ENCODE measurements at regions not wholly inside any gene's neighbourhood (a gene's known extent, or its start where the extent isn't known, plus 50 kb on each side); places are given as distances from the start of the nearest gene placed in this dataset.
"Not testable (repeated sequence)": the region's sequence is repeated elsewhere in the genome, so short reads cannot be mapped to it uniquely, and the experiment has no call there.

- DNase-seq (ENCODE audit: extremely low read depth, insufficient read length); H3K4me3 ChIP-seq (replicated peaks; ENCODE audit: low read depth, low read length); H3K27me3 ChIP-seq (replicated peaks; ENCODE audit: control insufficient read depth, insufficient read depth, low read length); H3K36me3 ChIP-seq (ENCODE audit: control insufficient read depth, insufficient read depth, low read length): not testable (repeated sequence)
Measured at GRCh38 chr9:62815436-62815835, 1625.6 kb downstream of the SPATA31A7 start.

DNA sequence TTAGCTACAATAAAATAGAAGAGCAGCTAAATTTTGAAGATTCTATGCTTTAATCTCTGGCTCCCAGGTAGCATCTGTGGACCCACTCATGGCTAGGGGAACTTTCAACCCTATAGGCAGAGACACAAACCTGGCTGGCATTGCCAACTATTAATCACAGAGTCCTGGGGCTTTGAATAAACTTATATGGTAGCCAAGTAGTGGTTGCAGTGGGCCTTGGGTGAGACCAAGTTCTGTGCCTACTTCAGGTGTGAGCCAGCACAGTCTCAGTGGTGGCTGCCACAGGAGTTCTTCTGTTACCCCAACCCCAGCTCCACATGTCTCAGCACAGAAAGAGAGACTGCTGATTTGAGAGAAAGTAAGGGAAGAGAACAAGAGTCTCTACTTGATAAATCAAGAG is 1626.5 kb downstream of the SPATA31A7 start:
- not testable (repeated sequence) for H3K27me3 ChIP-seq (replicated peaks; ENCODE audit: control insufficient read depth, insufficient read depth, low read length); DNase-seq (ENCODE audit: extremely low read depth, insufficient read length); H3K36me3 ChIP-seq (ENCODE audit: control insufficient read depth, insufficient read depth, low read length); H3K4me3 ChIP-seq (replicated peaks; ENCODE audit: low read depth, low read length)

- not testable (repeated sequence) for H3K4me3 ChIP-seq (replicated peaks; ENCODE audit: low read depth, low read length); DNase-seq (ENCODE audit: extremely low read depth, insufficient read length); H3K27me3 ChIP-seq (replicated peaks; ENCODE audit: control insufficient read depth, insufficient read depth, low read length); H3K36me3 ChIP-seq (ENCODE audit: control insufficient read depth, insufficient read depth, low read length)
Measured at GRCh38 chr9:62817214-62817613, 1627.4 kb downstream of the SPATA31A7 start.

DNA sequence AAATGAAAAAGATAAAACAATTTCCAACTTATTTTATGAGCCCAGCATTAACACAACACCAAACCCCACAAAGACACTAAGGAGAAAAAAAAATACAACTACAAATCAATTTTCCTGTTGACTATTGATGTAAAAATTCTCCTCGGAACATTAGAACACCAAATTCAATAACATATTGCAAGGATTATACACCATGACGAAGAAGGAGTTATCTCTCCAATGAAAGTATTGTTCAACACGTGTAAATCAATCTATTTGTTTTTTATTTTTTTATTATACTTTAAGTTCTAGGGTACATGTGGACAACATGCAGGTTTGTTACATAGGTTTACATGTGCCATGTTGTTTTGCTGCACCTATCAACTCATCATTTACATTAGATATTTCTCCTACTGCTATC is 1632.3 kb downstream of the SPATA31A7 start:
- not testable (repeated sequence) for DNase-seq (ENCODE audit: extremely low read depth, insufficient read length); H3K36me3 ChIP-seq (ENCODE audit: control insufficient read depth, insufficient read depth, low read length); H3K4me3 ChIP-seq (replicated peaks; ENCODE audit: low read depth, low read length); H3K27me3 ChIP-seq (replicated peaks; ENCODE audit: control insufficient read depth, insufficient read depth, low read length)

DNA sequence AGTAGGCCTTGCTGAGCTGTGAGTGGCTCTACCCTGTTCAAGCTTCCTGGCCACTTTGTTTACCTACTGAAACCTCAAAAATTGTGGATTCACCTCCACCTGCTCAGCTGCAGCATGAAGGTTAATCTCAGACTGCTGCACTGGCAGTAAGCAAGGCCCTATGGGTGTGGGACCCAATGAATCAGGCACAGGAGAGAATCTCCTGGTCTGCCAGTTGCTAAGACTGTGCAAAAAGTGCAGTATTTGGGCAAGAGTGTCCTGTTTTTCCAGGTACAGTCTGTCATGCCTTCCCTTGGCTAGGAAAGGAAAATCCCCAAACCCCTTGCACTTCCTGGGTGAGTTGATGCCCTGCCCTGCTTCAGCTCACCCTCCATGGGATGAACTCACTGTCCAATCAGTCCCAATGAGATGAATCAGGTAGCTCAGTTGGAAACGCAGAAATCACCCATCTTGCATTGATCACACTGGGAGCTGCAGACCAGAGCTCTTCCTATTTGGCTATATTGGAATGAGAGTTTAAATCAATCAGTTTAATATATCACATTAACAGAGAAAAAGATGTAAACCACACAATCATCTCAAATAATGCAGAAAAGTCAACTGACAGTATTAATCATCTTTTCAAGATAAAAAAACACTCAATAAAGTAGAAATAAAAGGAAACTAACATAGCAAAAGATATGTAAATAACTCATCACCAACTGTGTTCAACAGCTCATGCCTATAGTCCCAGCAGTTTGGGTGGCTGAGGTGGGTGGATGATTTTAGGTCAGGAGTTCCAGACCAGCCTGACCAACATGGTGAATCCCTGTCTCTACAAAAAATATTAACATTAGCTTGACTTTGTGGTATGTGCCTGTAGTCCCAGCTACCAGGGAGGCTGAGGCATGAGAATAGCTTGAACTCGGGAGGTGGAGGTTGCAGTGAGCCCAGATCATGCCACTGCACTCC is 1638.4 kb downstream of the SPATA31A7 start:
- not testable (repeated sequence) for H3K4me3 ChIP-seq (replicated peaks; ENCODE audit: low read depth, low read length); H3K36me3 ChIP-seq (ENCODE audit: control insufficient read depth, insufficient read depth, low read length); DNase-seq (ENCODE audit: extremely low read depth, insufficient read length); H3K27me3 ChIP-seq (replicated peaks; ENCODE audit: control insufficient read depth, insufficient read depth, low read length)

DNA sequence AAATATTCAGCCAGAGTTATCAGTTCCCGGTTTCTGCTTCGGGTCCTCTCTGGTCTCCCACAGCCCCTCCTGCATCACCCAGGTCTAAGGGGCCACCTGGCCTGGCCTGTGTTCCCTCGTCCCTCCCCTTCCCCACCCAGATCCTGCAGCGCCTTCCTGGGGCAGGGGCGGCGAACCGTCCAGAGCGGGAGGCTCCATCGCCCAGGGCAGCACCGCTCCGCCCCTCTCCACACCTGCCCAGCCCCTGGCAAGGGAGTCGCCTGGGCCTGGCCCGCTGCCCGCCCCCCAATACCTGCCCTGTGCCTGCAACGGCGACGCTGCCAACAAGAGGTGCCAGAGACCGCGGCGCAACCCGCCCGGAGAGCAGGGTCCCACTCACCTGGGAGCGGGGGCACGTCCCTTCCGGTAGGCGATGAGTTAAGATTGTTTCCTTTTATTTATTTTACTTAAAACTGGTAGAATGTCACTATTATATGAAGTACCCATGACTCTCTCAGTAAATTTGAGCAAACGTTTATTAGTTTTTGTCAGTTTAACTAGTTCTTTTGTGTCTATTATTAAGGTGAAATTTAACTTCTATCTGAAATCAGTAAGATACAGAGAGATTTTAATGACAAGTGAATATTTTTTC is 1641.1 kb downstream of the SPATA31A7 start:
- H3K27me3 ChIP-seq (replicated peaks; ENCODE audit: control insufficient read depth, insufficient read depth, low read length); H3K4me3 ChIP-seq (replicated peaks; ENCODE audit: low read depth, low read length); H3K36me3 ChIP-seq (ENCODE audit: control insufficient read depth, insufficient read depth, low read length): not testable (repeated sequence)
- DNase-seq (ENCODE audit: extremely low read depth, insufficient read length), result peak; percentile 4

- H3K36me3 ChIP-seq (ENCODE audit: control insufficient read depth, insufficient read depth, low read length); H3K4me3 ChIP-seq (replicated peaks; ENCODE audit: low read depth, low read length); H3K27me3 ChIP-seq (replicated peaks; ENCODE audit: control insufficient read depth, insufficient read depth, low read length): not testable (repeated sequence)
- DNase-seq (ENCODE audit: extremely low read depth, insufficient read length), result peak; percentile 0
Measured at GRCh38 chr9:62833323-62834200, 1643.7 kb downstream of the SPATA31A7 start.

- DNase-seq (ENCODE audit: extremely low read depth, insufficient read length), result peak; percentile 51
- H3K36me3 ChIP-seq (ENCODE audit: control insufficient read depth, insufficient read depth, low read length); H3K27me3 ChIP-seq (replicated peaks; ENCODE audit: control insufficient read depth, insufficient read depth, low read length): not testable (repeated sequence)
- peak overlapping the region; percentile 62 for H3K4me3 ChIP-seq (replicated peaks; ENCODE audit: low read depth, low read length)
Measured at GRCh38 chr9:62837254-62837911, 1647.5 kb downstream of the SPATA31A7 start.

GRCh38 chr9:62838024-62838718 is 1648.3 kb downstream of the SPATA31A7 start:
- DNase-seq (ENCODE audit: extremely low read depth, insufficient read length), result peak; percentile 94
- not testable (repeated sequence) for H3K36me3 ChIP-seq (ENCODE audit: control insufficient read depth, insufficient read depth, low read length); H3K27me3 ChIP-seq (replicated peaks; ENCODE audit: control insufficient read depth, insufficient read depth, low read length)
- peak overlapping the region; percentile 74 for H3K4me3 ChIP-seq (replicated peaks; ENCODE audit: low read depth, low read length)

GRCh38 chr9:62839168-62839567 is 1649.3 kb downstream of the SPATA31A7 start:
- not testable (repeated sequence) for DNase-seq (ENCODE audit: extremely low read depth, insufficient read length); H3K36me3 ChIP-seq (ENCODE audit: control insufficient read depth, insufficient read depth, low read length); H3K27me3 ChIP-seq (replicated peaks; ENCODE audit: control insufficient read depth, insufficient read depth, low read length); H3K4me3 ChIP-seq (replicated peaks; ENCODE audit: low read depth, low read length)

- H3K36me3 ChIP-seq (ENCODE audit: control insufficient read depth, insufficient read depth, low read length); H3K4me3 ChIP-seq (replicated peaks; ENCODE audit: low read depth, low read length); H3K27me3 ChIP-seq (replicated peaks; ENCODE audit: control insufficient read depth, insufficient read depth, low read length); DNase-seq (ENCODE audit: extremely low read depth, insufficient read length): not testable (repeated sequence)
Measured at GRCh38 chr9:62843145-62843544, 1653.3 kb downstream of the SPATA31A7 start.

DNA sequence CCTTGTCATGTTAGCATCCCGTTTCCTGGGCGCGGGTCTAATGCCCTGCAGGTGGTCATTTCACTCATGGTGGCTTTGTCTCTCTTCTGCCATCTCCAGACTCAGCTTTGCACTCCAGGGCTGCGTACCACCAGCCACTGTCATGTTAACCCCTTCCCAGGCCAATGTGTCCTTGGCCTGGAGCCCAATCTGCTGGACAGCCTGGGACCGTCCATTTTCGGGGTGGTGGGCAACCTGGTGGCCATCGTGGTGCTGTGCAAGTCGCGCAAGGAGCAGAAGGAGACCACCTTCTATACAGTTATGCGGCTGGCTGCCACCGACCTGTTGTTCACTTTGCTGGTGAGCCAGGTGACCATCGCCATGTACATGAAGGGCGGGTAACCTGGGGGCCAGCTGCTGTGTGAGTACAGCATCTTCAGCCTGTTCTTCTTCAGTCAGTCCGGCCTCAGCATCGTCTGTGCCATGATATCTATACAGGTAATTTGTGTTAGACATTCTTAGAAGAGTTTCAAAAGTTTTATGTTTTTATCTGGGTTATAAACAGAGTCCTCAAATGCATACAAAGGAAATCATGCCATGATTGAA is 1654.0 kb downstream of the SPATA31A7 start:
- not testable (repeated sequence) for H3K36me3 ChIP-seq (ENCODE audit: control insufficient read depth, insufficient read depth, low read length); H3K4me3 ChIP-seq (replicated peaks; ENCODE audit: low read depth, low read length); DNase-seq (ENCODE audit: extremely low read depth, insufficient read length); H3K27me3 ChIP-seq (replicated peaks; ENCODE audit: control insufficient read depth, insufficient read depth, low read length)

Measured in GM06990 (cell line).